Liver (tissue), 8 donors: ENCODE measurements at regions not wholly inside any gene's neighbourhood (a gene's known extent, or its start where the extent isn't known, plus 50 kb on each side); places are given as distances from the start of the nearest gene placed in this dataset.

ENCODE experiments used
- DNase-seq: peaks from one replicate; pipeline ENCODE4 v3.0.0-alpha.2; 2017; ENCODE audit warnings: low spot score
- H3K27ac ChIP-seq, 2 donors: one replicate each; pipeline ENCODE4 v1.7.0; 2013; ENCODE audit warnings: inconsistent platforms in 2 of 2, low read length in 2 of 2, control low read depth in 1 of 2, low read depth in 1 of 2, mild to moderate bottlenecking in 1 of 2
- H3K27me3 ChIP-seq, 4 donors: one replicate each; pipeline versions ENCODE4 v1.6.1 to v1.7.0; 2013; ENCODE audit warnings: low read length in 3 of 4, inconsistent platforms in 1 of 4, mild to moderate bottlenecking in 1 of 4, moderate library complexity in 1 of 4; ENCODE audit not compliant: control insufficient read depth in 4 of 4, insufficient read depth in 4 of 4
- H3K36me3 ChIP-seq, 4 donors: one replicate each; pipeline versions ENCODE4 v1.6.1 to v1.7.0; 2013; ENCODE audit warnings: low read length in 3 of 4, mild to moderate bottlenecking in 3 of 4, low read depth in 1 of 4, moderate library complexity in 1 of 4; ENCODE audit not compliant: control insufficient read depth in 4 of 4, insufficient read depth in 3 of 4
- H3K4me1 ChIP-seq, 4 donors: one replicate each; pipeline versions ENCODE4 v1.6.1 to v1.7.0; 2013; ENCODE audit warnings: low read length in 3 of 4, mild to moderate bottlenecking in 3 of 4, moderate library complexity in 1 of 4; ENCODE audit not compliant: control insufficient read depth in 4 of 4, insufficient read depth in 4 of 4
- H3K4me3 ChIP-seq, 3 donors: one replicate each; pipeline versions ENCODE4 v1.6.1 to v1.7.0; 2013; ENCODE audit warnings: low read length in 3 of 3, control low read depth in 1 of 3, low read depth in 1 of 3, mild to moderate bottlenecking in 1 of 3
- H3K9ac ChIP-seq, 2 donors: one replicate each; pipeline ENCODE4 v1.7.0; 2013; ENCODE audit warnings: low read length in 2 of 2, mild to moderate bottlenecking in 2 of 2, moderate library complexity in 2 of 2, control low read depth in 1 of 2, low read depth in 1 of 2
- H3K9me3 ChIP-seq, 4 donors: one replicate each; pipeline versions ENCODE4 v1.6.1 to v1.7.0; 2013; ENCODE audit warnings: low read length in 3 of 4; ENCODE audit not compliant: control insufficient read depth in 4 of 4
- ATF3 ChIP-seq: IDR thresholded peaks from 2 replicates; pipeline ENCODE4 v1.6.1; 2016; ENCODE audit warnings: antibody characterized with exemption
- EGR1 ChIP-seq, 2 donors: IDR thresholded peaks; 2 replicates each; pipeline ENCODE4 v1.6.1; 2016 to 2018; ENCODE audit warnings: antibody characterized with exemption in 2 of 2, low read depth in 2 of 2
- FOXA1 ChIP-seq: IDR thresholded peaks from 2 replicates; pipeline ENCODE4 v1.6.1; 2016; ENCODE audit warnings: antibody characterized with exemption
- FOXA2 ChIP-seq: IDR thresholded peaks from 2 replicates; pipeline ENCODE4 v1.6.1; 2016; ENCODE audit warnings: antibody characterized with exemption
- GABPA ChIP-seq, 2 donors: IDR thresholded peaks in 1 of 2; conservative IDR thresholded peaks in 1 of 2; 2 replicates each; pipeline ENCODE4 v1.6.1; 2016; ENCODE audit warnings: antibody characterized with exemption in 2 of 2, mild to moderate bottlenecking in 1 of 2, moderate library complexity in 1 of 2
- HNF4A ChIP-seq, 2 donors: conservative IDR thresholded peaks; 2 replicates each; pipeline ENCODE4 v1.6.1; 2016; ENCODE audit warnings: antibody characterized with exemption in 2 of 2, mild to moderate bottlenecking in 2 of 2
- HNF4G ChIP-seq: IDR thresholded peaks from 2 replicates; pipeline ENCODE4 v1.6.1; 2016; ENCODE audit warnings: antibody characterized with exemption
- JUND ChIP-seq, 2 donors: IDR thresholded peaks; 2 replicates each; pipeline ENCODE4 v1.6.1; 2016; ENCODE audit warnings: antibody characterized with exemption in 2 of 2
- NR2F2 ChIP-seq: IDR thresholded peaks from 2 replicates; pipeline ENCODE4 v1.6.1; 2016; ENCODE audit warnings: antibody characterized with exemption
- RAD21 ChIP-seq, 2 donors: IDR thresholded peaks; 2 replicates each; pipeline ENCODE4 v1.6.1; 2016; ENCODE audit warnings: antibody characterized with exemption in 2 of 2, mild to moderate bottlenecking in 2 of 2
- RXRA ChIP-seq, 2 donors: IDR thresholded peaks; 2 replicates each; pipeline ENCODE4 v1.6.1; 2017 to 2018; ENCODE audit warnings: antibody characterized with exemption in 2 of 2, mild to moderate bottlenecking in 1 of 2
- SP1 ChIP-seq: IDR thresholded peaks from 2 replicates; pipeline ENCODE4 v1.6.1; 2018; ENCODE audit warnings: antibody characterized with exemption, mild to moderate bottlenecking
- TAF1 ChIP-seq: conservative IDR thresholded peaks from 2 replicates; pipeline ENCODE4 v1.6.1; 2016; ENCODE audit warnings: antibody characterized with exemption, mild to moderate bottlenecking
- YY1 ChIP-seq: IDR thresholded peaks from 2 replicates; pipeline ENCODE4 v1.6.1; 2016; ENCODE audit warnings: antibody characterized with exemption, mild to moderate bottlenecking
- WGBS: extraction: QIAGEN DNeasy Blood & Tissue Kit; methylation state at CpG from one replicate; pipeline ENCODE4 v1.1.7; 2013; 5-methylcytosine and 5-hydroxymethylcytosine counted together
- TF ChIP-seq, protein P1 (sequence below): IDR thresholded peaks from 2 replicates; pipeline ENCODE4 v1.6.1; 2016; ENCODE audit warnings: antibody characterized with exemption, mild to moderate bottlenecking
- TF ChIP-seq, protein P2 (sequence below): fragments of 150-350 bp; IDR thresholded peaks from 2 replicates; pipeline ENCODE4 v1.5.1; 2017; ENCODE audit warnings: improper control_type of control experiment, low read depth, low read length; ENCODE audit not compliant: missing input control
- TF ChIP-seq, protein P3 (sequence below): IDR thresholded peaks from 2 replicates; pipeline ENCODE4 v1.6.1; 2016; ENCODE audit warnings: antibody characterized with exemption
- TF ChIP-seq, protein P4 (sequence below): IDR thresholded peaks from 2 replicates; pipeline ENCODE4 v1.6.1; 2016; ENCODE audit warnings: antibody characterized with exemption
- donor health status: healthy.
- donor health status: healthy.
- donor health status: healthy.
- donor health status: healthy.
- donor health status: healthy.

DNA sequence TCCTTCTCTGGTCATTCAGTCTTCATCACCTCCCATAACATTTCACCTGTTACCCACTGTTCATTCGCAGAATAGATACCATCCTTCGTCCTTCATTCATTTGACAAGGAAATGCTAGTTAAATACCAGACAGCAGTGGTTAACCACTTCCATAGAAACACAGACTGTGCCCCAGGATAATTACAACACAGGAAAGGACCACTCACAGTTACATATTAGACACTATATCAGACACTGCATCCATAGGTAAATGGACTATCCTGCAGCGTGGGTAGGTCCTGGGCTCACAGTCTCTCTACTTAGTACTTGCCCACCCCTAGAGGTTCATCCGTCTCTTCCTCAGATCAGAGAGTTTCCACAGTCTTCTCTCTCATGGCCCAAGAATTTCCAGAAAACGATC lies 1044.6 kb downstream of the VRK1 start:
- 71% methylated on average over 5 of the region's 5 CpGs for WGBS
- TF ChIP-seq JUND (IDR thresholded peaks at IDR 0.05), result no peak
- TF ChIP-seq RAD21 (IDR thresholded peaks at IDR 0.05), result no peak
- Histone ChIP-seq H3K36me3 (no peaks in the 10 kb centered on the region), H3K27ac (no peak overlapping the region), H3K9me3 (no peaks in the 10 kb centered on the region), H3K9ac (no peak overlapping the region), H3K27me3 (peaks cover 0 to 5% (median 0%) of the 10 kb centered on the region in 4 donors), H3K4me1 (no peaks in the 10 kb centered on the region), H3K4me3 (no peak overlapping the region)
- no peak for DNase-seq

GRCh38 chr14:97843066-97843465 lies 1045.9 kb downstream of the VRK1 start:
- DNase-seq, result no peak
- Histone ChIP-seq H3K4me1 (no peaks in the 10 kb centered on the region), H3K9ac (no peak overlapping the region), H3K9me3 (no peaks in the 10 kb centered on the region), H3K27me3 (peaks cover 0 to 5% (median 0%) of the 10 kb centered on the region in 4 donors), H3K27ac (no peak overlapping the region), H3K4me3 (no peak overlapping the region), H3K36me3 (no peaks in the 10 kb centered on the region)
- TF ChIP-seq FOXA1 (no peak), HNF4G (no peak), GABPA (IDR thresholded peaks at IDR 0.05 in 1 of 2, conservative IDR thresholded peaks at IDR 0.05 in 1 of 2) (no peak), RAD21 (IDR thresholded peaks at IDR 0.05) (no peak), ATF3 (no peak), TAF1 (no peak), RXRA (IDR thresholded peaks at IDR 0.05) (no peak), FOXA2 (no peak), YY1 (no peak), SP1 (no peak)
- TF ChIP-seq, protein P1, sequence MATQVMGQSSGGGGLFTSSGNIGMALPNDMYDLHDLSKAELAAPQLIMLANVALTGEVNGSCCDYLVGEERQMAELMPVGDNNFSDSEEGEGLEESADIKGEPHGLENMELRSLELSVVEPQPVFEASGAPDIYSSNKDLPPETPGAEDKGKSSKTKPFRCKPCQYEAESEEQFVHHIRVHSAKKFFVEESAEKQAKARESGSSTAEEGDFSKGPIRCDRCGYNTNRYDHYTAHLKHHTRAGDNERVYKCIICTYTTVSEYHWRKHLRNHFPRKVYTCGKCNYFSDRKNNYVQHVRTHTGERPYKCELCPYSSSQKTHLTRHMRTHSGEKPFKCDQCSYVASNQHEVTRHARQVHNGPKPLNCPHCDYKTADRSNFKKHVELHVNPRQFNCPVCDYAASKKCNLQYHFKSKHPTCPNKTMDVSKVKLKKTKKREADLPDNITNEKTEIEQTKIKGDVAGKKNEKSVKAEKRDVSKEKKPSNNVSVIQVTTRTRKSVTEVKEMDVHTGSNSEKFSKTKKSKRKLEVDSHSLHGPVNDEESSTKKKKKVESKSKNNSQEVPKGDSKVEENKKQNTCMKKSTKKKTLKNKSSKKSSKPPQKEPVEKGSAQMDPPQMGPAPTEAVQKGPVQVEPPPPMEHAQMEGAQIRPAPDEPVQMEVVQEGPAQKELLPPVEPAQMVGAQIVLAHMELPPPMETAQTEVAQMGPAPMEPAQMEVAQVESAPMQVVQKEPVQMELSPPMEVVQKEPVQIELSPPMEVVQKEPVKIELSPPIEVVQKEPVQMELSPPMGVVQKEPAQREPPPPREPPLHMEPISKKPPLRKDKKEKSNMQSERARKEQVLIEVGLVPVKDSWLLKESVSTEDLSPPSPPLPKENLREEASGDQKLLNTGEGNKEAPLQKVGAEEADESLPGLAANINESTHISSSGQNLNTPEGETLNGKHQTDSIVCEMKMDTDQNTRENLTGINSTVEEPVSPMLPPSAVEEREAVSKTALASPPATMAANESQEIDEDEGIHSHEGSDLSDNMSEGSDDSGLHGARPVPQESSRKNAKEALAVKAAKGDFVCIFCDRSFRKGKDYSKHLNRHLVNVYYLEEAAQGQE, result no peak
- TF ChIP-seq, protein P2, sequence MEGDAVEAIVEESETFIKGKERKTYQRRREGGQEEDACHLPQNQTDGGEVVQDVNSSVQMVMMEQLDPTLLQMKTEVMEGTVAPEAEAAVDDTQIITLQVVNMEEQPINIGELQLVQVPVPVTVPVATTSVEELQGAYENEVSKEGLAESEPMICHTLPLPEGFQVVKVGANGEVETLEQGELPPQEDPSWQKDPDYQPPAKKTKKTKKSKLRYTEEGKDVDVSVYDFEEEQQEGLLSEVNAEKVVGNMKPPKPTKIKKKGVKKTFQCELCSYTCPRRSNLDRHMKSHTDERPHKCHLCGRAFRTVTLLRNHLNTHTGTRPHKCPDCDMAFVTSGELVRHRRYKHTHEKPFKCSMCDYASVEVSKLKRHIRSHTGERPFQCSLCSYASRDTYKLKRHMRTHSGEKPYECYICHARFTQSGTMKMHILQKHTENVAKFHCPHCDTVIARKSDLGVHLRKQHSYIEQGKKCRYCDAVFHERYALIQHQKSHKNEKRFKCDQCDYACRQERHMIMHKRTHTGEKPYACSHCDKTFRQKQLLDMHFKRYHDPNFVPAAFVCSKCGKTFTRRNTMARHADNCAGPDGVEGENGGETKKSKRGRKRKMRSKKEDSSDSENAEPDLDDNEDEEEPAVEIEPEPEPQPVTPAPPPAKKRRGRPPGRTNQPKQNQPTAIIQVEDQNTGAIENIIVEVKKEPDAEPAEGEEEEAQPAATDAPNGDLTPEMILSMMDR, result no peak
- WGBS, result 74% methylated on average over 5 of the region's 5 CpGs

- 75% methylated on average over 2 of the region's 2 CpGs for WGBS
- H3K27ac ChIP-seq, result no peak overlapping the region
- no peaks in the 10 kb centered on the region for H3K9me3 ChIP-seq
- no peak for DNase-seq
- H3K27me3 ChIP-seq, result peaks cover 0 to 5% (median 0%) of the 10 kb centered on the region in 4 donors
- TF ChIP-seq NR2F2 (no peak), EGR1 (IDR thresholded peaks at IDR 0.05; ENCODE audit: low read depth in 2 of 2) (no peak), GABPA (IDR thresholded peaks at IDR 0.05 in 1 of 2, conservative IDR thresholded peaks at IDR 0.05 in 1 of 2) (no peak), RAD21 (IDR thresholded peaks at IDR 0.05) (no peak), FOXA2 (no peak), ATF3 (no peak), HNF4A (conservative IDR thresholded peaks at IDR 0.05) (no peak), SP1 (no peak), RXRA (IDR thresholded peaks at IDR 0.05) (no peak), HNF4G (no peak), YY1 (no peak), TAF1 (no peak)
- TF ChIP-seq, protein P2, result no peak
- TF ChIP-seq, protein P3, sequence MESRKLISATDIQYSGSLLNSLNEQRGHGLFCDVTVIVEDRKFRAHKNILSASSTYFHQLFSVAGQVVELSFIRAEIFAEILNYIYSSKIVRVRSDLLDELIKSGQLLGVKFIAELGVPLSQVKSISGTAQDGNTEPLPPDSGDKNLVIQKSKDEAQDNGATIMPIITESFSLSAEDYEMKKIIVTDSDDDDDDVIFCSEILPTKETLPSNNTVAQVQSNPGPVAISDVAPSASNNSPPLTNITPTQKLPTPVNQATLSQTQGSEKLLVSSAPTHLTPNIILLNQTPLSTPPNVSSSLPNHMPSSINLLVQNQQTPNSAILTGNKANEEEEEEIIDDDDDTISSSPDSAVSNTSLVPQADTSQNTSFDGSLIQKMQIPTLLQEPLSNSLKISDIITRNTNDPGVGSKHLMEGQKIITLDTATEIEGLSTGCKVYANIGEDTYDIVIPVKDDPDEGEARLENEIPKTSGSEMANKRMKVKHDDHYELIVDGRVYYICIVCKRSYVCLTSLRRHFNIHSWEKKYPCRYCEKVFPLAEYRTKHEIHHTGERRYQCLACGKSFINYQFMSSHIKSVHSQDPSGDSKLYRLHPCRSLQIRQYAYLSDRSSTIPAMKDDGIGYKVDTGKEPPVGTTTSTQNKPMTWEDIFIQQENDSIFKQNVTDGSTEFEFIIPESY, result no peak
- TF ChIP-seq, protein P4, sequence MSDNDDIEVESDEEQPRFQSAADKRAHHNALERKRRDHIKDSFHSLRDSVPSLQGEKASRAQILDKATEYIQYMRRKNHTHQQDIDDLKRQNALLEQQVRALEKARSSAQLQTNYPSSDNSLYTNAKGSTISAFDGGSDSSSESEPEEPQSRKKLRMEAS, result no peak
- no peak overlapping the region for H3K9ac ChIP-seq
- H3K4me3 ChIP-seq, result no peak overlapping the region
- H3K36me3 ChIP-seq, result no peaks in the 10 kb centered on the region
- no peaks in the 10 kb centered on the region for H3K4me1 ChIP-seq
Observed at GRCh38 chr14:97844042-97844441, 1046.9 kb downstream of the VRK1 start.
